A549 (cell line): ENCODE measurements at regions not wholly inside any gene's neighbourhood (a gene's known extent, or its start where the extent isn't known, plus 50 kb on each side); places are given as distances from the start of the nearest gene placed in this dataset.

Experiments used
- ATAC-seq, 2 experiments: fragments of 200-7000 bp in 1 of 2; fragments of >200 bp in 1 of 2; cut with Nextera tagmentation in 1 of 2; cut with Tn5 transposase in 1 of 2; 3 replicates each; pipeline versions ENCODE4 v1.8.0 to v1.9.1; 2018 to 2020; ENCODE audit warnings: mild to moderate bottlenecking in 1 of 2, moderate library complexity in 1 of 2
- CTCF ChIA-PET: fragments of 300-600 bp; sonication (Branson Sonifier 250); formaldehyde crosslinking; extraction: SDS; loops from one replicate; lab custom pipeline; 2021; ENCODE audit warnings: antibody characterized with exemption, inconsistent platforms; lab: Yijun Ruan, JAX
- POLR2A ChIA-PET: fragments of 350-600 bp; formaldehyde crosslinking; extraction: SDS; loops from one replicate; lab custom pipeline; 2021; ENCODE audit warnings: antibody characterized with exemption, inconsistent platforms; lab: Yijun Ruan, JAX
- DNase-seq, 2 experiments: peaks; one replicate each; pipeline versions ENCODE4 v3.0.0 to v3.0.0-alpha.2; 2011 to 2016; ENCODE audit warnings: low read depth in 1 of 2, low spot score in 1 of 2
- FAIRE-seq: peaks from 2 replicates; lab custom pipeline; 2011; peaks lifted over from hg19 to GRCh38; lab: Jason Lieb, UNC
- H3K27ac ChIP-seq, 2 experiments: fragments of >200 bp; sonication (Bioruptor Twin); formaldehyde crosslinking; 3 replicates each; pipeline ENCODE4 v1.5.1; 2016 to 2017
- H3K4me1 ChIP-seq: fragments of >200 bp; sonication (Bioruptor Twin); formaldehyde crosslinking; 3 replicates; pipeline ENCODE4 v1.6.1; 2016
- H3K4me2 ChIP-seq: fragments of >200 bp; sonication (Bioruptor Twin); formaldehyde crosslinking; 3 replicates; pipeline ENCODE4 v1.6.1; 2016
- H3K4me3 ChIP-seq: fragments of >200 bp; sonication (Bioruptor Twin); formaldehyde crosslinking; 3 replicates; pipeline ENCODE4 v1.5.1; 2016
- H3K9me3 ChIP-seq: fragments of >200 bp; sonication (Bioruptor Twin); formaldehyde crosslinking; 3 replicates; pipeline ENCODE4 v1.6.1; 2016
- BHLHE40 ChIP-seq: IDR thresholded peaks from 2 replicates; pipeline ENCODE4 v1.6.1; 2012; ENCODE audit warnings: low read depth, low read length, inconsistent platforms
- CBX2 ChIP-seq: fragments of 200-600 bp; sonication (generic); IDR thresholded peaks from 2 replicates; pipeline ENCODE4 v1.6.1; 2016; ENCODE audit warnings: low read depth, mild to moderate bottlenecking, borderline replicate concordance
- CHD2 ChIP-seq: fragments of 150-350 bp; IDR thresholded peaks from 2 replicates; pipeline ENCODE4 v1.6.1; 2014; ENCODE audit warnings: low read length; ENCODE audit not compliant: partially characterized antibody
- CTCF ChIP-seq: fragments of >200 bp; sonication (Bioruptor Twin); formaldehyde crosslinking; IDR thresholded peaks from 3 replicates; pipeline ENCODE4 v1.5.1; 2016
- EP300 ChIP-seq, 2 experiments: fragments of >200 bp; sonication (Bioruptor Twin); formaldehyde crosslinking; IDR thresholded peaks; 2 replicates in 1 of 2; 3 replicates in 1 of 2; pipeline ENCODE4 v1.6.1; 2016 to 2017
- FOSB ChIP-seq: fragments of 250-450 bp; sonication (Bioruptor Pico); IDR thresholded peaks from 2 replicates; pipeline ENCODE4 v1.5.0; 2020; ENCODE audit warnings: mild to moderate bottlenecking, moderate library complexity
- FOSL2 ChIP-seq, 2 experiments: fragments of 450-650 bp in 1 of 2; fragments of >200 bp in 1 of 2; sonication (Bioruptor Twin) in 1 of 2; formaldehyde crosslinking; IDR thresholded peaks; 2 replicates each; pipeline versions ENCODE4 v1.5.0 to v1.6.1; 2016 to 2020; ENCODE audit warnings: mild to moderate bottlenecking in 1 of 2, moderate library complexity in 1 of 2
- FOXS1 ChIP-seq: fragments of 250-450 bp; sonication (Bioruptor Pico); IDR thresholded peaks from 2 replicates; pipeline ENCODE4 v1.5.0; 2020; ENCODE audit warnings: mild to moderate bottlenecking, moderate library complexity
- GATA3 ChIP-seq: IDR thresholded peaks from 2 replicates; pipeline ENCODE4 v1.6.1; 2012; ENCODE audit warnings: borderline replicate concordance
- HDAC2 ChIP-seq: fragments of 200-600 bp; sonication (generic); IDR thresholded peaks from 2 replicates; pipeline ENCODE4 v1.6.1; 2016
- HMGXB4 ChIP-seq: fragments of 250-450 bp; sonication (Bioruptor Pico); IDR thresholded peaks from 2 replicates; pipeline ENCODE4 v1.5.0; 2021; ENCODE audit warnings: mild to moderate bottlenecking, moderate library complexity, borderline replicate concordance
- MAFK ChIP-seq: fragments of 450-650 bp; IDR thresholded peaks from 2 replicates; pipeline ENCODE4 v1.6.1; 2014; ENCODE audit not compliant: partially characterized antibody
- MYC ChIP-seq: IDR thresholded peaks from 2 replicates; pipeline ENCODE4 v1.6.1; 2012; ENCODE audit warnings: mild to moderate bottlenecking, inconsistent platforms, low read length, improper control_type of control experiment, borderline replicate concordance
- NFE2L2 ChIP-seq: fragments of 150-350 bp; conservative IDR thresholded peaks from 2 replicates; pipeline ENCODE4 v1.6.1; 2014; ENCODE audit warnings: low read length
- NPAS2 ChIP-seq: fragments of 250-450 bp; sonication (Bioruptor Pico); IDR thresholded peaks from 2 replicates; pipeline ENCODE4 v1.8.0; 2022; ENCODE audit warnings: mild to moderate bottlenecking, moderate library complexity, borderline replicate concordance
- POLR2AphosphoS2 ChIP-seq: conservative IDR thresholded peaks from 2 replicates; pipeline ENCODE4 v1.6.1; 2012; ENCODE audit warnings: low read length, improper control_type of control experiment, inconsistent platforms
- RAD21 ChIP-seq, 2 experiments: fragments of >200 bp in 1 of 2; sonication (Bioruptor Twin) in 1 of 2; formaldehyde crosslinking in 1 of 2; IDR thresholded peaks in 1 of 2; conservative IDR thresholded peaks in 1 of 2; 2 replicates in 1 of 2; 3 replicates in 1 of 2; pipeline ENCODE4 v1.6.1; 2012 to 2018; ENCODE audit warnings: inconsistent platforms in 1 of 2
- RARB ChIP-seq: fragments of 250-450 bp; sonication (Bioruptor Pico); IDR thresholded peaks from 2 replicates; pipeline ENCODE4 v1.8.0; 2021; ENCODE audit warnings: mild to moderate bottlenecking, moderate library complexity
- RCOR1 ChIP-seq: fragments of 150-350 bp; IDR thresholded peaks from 2 replicates; pipeline ENCODE4 v1.6.1; 2014; ENCODE audit warnings: antibody characterized with exemption, low read length, low read depth
- SMC3 ChIP-seq: fragments of >200 bp; sonication (Bioruptor Twin); formaldehyde crosslinking; IDR thresholded peaks from 3 replicates; pipeline ENCODE4 v1.6.1; 2018; ENCODE audit warnings: inconsistent platforms
- ZNF302 ChIP-seq: fragments of 250-450 bp; sonication (Bioruptor Pico); IDR thresholded peaks from 2 replicates; pipeline ENCODE4 v1.9.0; 2021; ENCODE audit warnings: inconsistent platforms, mild to moderate bottlenecking, moderate library complexity
- TF ChIP-seq, protein P1 (sequence below): fragments of >200 bp; sonication (Bioruptor Twin); formaldehyde crosslinking; IDR thresholded peaks from 3 replicates; pipeline ENCODE4 v1.6.1; 2016
- TF ChIP-seq, protein P2 (sequence below): fragments of 250-450 bp; sonication (Bioruptor Pico); IDR thresholded peaks from 2 replicates; pipeline ENCODE4 v1.5.0; 2020; ENCODE audit warnings: low read depth, mild to moderate bottlenecking, moderate library complexity
- TF ChIP-seq, protein P3 (sequence below): fragments of >200 bp; sonication (Bioruptor Twin); formaldehyde crosslinking; IDR thresholded peaks from 2 replicates; pipeline ENCODE4 v1.6.1; 2016

DNA sequence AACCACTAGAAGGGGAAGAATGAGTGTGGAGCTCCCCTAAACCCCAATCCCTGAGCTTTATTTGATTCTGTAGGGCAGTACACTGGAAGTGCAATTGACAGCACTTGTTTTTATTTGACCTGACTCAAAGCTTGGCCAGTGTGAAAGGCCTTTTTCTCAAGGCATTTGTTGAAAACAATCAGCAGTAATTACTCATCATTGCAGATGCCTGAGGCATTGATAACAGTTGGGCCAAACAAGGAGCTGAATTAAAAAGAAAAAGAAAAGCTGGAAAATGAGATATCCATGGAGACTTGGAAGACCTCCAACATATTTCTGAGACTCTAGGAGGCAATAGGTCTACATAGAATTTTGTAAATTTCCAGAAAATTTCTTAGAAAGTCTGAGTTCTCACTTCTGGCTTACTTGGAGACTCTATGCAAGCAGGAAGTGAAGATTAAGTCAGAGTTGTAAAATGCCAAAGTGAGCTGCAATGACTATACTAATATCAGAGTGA lies 200.8 kb upstream of the KCNJ16 start:
- Histone ChIP-seq H3K27ac (no peak overlapping the region; a peak in 1 of 6 replicates), H3K4me1 (no peaks in the 10 kb centered on the region), H3K4me3 (no peak overlapping the region), H3K9me3 (0 out of 3 replicates have a peak, but pooled peaks cover 3% of the 10 kb centered on the region), H3K4me2 (no peak overlapping the region)
- TF ChIP-seq BHLHE40, result no peak
- TF ChIP-seq CBX2, result no peak
- TF ChIP-seq SMC3, result no peak
- no peak for TF ChIP-seq NFE2L2
- TF ChIP-seq, protein P1, sequence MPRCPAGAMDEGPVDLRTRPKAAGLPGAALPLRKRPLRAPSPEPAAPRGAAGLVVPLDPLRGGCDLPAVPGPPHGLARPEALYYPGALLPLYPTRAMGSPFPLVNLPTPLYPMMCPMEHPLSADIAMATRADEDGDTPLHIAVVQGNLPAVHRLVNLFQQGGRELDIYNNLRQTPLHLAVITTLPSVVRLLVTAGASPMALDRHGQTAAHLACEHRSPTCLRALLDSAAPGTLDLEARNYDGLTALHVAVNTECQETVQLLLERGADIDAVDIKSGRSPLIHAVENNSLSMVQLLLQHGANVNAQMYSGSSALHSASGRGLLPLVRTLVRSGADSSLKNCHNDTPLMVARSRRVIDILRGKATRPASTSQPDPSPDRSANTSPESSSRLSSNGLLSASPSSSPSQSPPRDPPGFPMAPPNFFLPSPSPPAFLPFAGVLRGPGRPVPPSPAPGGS, result no peak
- ChIA-PET POLR2A (no interaction called here), CTCF (interaction anchor here (1.8 to 1.9 kb wide), 2 partner anchors 9 to 267 kb away, joined by 6 to 11 read pairs; no protein-coding TSS in a partner anchor)
- DNase-seq (no peak), FAIRE-seq (no peak), ATAC-seq (no peak)

DNA sequence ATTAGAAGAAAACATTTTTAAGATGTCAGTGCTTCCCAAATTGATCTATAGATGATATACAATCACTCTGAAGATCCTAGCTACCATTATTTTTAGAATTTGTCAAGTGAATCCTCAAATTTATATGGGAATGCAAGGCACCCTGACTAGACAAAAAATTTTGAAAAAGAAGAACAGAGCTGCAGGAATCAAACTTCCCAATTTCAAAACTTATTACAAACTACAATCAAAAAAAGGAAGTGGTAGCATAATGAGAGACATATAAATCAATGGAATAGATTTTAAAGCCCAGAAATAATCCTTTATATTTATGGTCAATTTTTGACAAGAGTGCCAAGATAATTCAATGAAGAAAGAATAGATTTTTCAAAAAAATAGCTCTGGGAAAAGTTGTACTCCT lies 198.3 kb upstream of the KCNJ16 start:
- H3K4me3 ChIP-seq, result no peak overlapping the region
- no peak overlapping the region for H3K27ac ChIP-seq
- no peak overlapping the region for H3K4me2 ChIP-seq
- CTCF ChIA-PET, result no interaction called here
- no peak for FAIRE-seq
- H3K9me3 ChIP-seq, result 0 out of 3 replicates have a peak, but pooled peaks cover 3% of the 10 kb centered on the region
- no peak for ATAC-seq
- POLR2A ChIA-PET, result no interaction called here
- TF ChIP-seq SMC3, result no peak
- no peak for TF ChIP-seq MYC
- TF ChIP-seq GATA3, result no peak
- TF ChIP-seq MAFK, result no peak
- TF ChIP-seq NPAS2, result no peak
- TF ChIP-seq, protein P2, sequence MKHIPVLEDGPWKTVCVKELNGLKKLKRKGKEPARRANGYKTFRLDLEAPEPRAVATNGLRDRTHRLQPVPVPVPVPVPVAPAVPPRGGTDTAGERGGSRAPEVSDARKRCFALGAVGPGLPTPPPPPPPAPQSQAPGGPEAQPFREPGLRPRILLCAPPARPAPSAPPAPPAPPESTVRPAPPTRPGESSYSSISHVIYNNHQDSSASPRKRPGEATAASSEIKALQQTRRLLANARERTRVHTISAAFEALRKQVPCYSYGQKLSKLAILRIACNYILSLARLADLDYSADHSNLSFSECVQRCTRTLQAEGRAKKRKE (CRISPR knock-in tag), result no peak
- TF ChIP-seq FOSB (CRISPR knock-in tag), result no peak
- no peak for TF ChIP-seq RCOR1
- no peak for TF ChIP-seq HDAC2
- TF ChIP-seq CHD2, result no peak
- TF ChIP-seq POLR2AphosphoS2, result no peak
- TF ChIP-seq CTCF, result no peak
- TF ChIP-seq RARB (CRISPR knock-in tag), result no peak
- TF ChIP-seq EP300 (IDR thresholded peaks at IDR 0.05), result no peak
- TF ChIP-seq FOSL2 (IDR thresholded peaks at IDR 0.05), result no peak
- no peak for TF ChIP-seq FOSL2 (CRISPR knock-in tag; IDR thresholded peaks at IDR 0.05)
- no peak for TF ChIP-seq ZNF302 (CRISPR knock-in tag)
- TF ChIP-seq, protein P3, sequence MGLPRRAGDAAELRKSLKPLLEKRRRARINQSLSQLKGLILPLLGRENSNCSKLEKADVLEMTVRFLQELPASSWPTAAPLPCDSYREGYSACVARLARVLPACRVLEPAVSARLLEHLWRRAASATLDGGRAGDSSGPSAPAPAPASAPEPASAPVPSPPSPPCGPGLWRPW, result no peak
- no peak for TF ChIP-seq FOXS1
- no peak for TF ChIP-seq RAD21 (conservative IDR thresholded peaks at IDR 0.05 in 1 of 2, IDR thresholded peaks at IDR 0.05 in 1 of 2)
- TF ChIP-seq HMGXB4, result no peak
- H3K4me1 ChIP-seq, result no peaks in the 10 kb centered on the region
- DNase-seq, result no peak
